ENCODE measurements at regions not wholly inside any gene's neighbourhood (a gene's known extent, or its start where the extent isn't known, plus 50 kb on each side); places are given as distances from the start of the nearest gene placed in this dataset.

DNA sequence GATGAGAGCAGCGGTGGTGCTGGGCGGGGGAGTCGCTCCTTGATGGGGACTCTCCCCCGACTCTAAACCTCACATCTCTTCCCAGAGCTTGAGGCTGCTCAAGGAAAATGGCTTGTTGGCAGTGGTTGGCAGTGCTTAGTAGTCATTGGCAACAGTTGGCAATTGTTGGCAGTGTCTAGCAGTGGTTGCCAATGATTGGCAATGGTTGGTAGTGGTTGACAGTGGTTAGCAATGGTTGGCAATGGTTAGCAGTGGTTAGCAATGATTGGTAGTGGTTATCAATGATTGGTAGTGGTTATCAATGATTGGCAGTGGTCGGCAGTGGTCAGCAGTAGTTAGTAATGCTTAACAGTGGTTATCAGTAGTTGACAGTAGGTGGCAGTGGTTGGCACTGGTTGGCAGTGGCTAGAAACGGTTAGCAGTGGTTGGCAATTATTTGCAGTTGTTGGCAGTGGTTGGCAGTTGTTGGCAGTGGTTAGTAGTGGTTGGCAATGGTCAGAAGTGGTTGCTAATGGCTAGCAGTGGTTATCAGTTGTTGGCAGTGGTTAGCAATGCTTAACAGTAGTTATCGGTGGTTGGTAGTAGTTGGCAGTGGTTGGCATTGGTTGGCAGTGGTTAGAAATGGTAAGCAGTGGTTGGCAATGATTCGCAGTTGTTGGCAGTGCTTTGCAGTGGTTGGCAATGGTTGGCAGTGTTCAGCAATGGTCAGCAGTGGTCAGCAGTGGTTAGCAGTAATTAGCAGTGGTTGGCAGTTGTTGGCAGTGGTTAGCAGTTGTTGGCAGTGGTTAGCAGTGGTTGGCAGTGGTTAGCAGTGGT lies 85.4 kb upstream of the OTOS start:
- Histone ChIP-seq H3K9me3 (ENCODE audit: control insufficient read depth, insufficient read depth, low read length) (0 out of 2 replicates have a peak, but pooled peaks cover 1% of the 10 kb centered on the region), H3K27me3 (ENCODE audit: control insufficient read depth, insufficient read depth, low read length) (no peaks in the 10 kb centered on the region), H3K36me3 (ENCODE audit: control insufficient read depth, insufficient read depth, low read length) (no peaks in the 10 kb centered on the region), H3K4me3 (ENCODE audit: low read length) (no peak overlapping the region), H3K27ac (ENCODE audit: low read length) (no peak overlapping the region), H3K4me1 (ENCODE audit: control insufficient read depth, insufficient read depth, low read length) (no peaks in the 10 kb centered on the region)
- DNase-seq (ENCODE audit: low read depth, low spot score), result no peak
- WGBS (ENCODE audit: insufficient coverage, insufficient read length), result no CpG with 5 or more reads among the region's 8 CpGs

DNA sequence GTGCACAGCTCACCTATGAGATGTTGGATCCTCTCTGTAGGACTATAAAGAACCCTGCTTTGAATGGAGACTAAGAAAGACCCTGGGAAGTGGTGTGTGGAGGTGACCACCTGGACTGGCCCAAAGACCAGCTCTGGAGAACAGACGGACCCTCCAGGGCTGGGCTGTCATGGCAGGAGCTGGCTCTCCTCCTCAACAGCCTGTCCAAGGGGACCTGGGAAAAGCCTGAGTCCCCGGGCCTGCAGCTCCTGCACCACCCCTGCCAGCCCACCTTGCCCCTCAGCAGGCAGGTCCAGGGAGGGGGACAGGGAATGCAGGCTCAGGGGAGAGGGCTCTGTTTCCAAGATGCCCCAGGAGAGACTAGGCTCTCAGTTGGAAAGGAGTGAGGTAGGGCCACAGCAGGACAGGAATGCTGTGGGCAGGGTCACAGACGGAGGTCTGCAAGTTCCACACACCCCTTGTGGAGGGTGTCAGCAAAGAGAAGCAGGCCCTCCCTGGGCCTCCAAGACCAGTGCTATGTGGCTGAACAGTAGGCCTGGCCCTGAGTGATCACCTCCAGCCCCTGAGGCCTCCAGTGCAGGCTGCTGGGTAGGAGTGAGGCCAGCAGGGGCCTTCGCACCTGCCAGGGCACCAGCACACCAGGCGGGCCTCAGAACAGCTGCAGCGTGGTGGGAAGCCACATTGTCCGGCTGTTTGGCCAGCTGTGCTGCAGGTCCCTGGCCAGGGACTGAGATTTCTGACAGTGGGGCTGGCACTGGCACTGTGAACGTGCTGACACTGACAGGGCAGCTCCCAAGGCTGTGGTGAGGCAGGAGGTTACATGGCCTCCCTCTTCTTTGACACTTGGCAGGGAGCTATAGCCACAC lies 86.4 kb upstream of the OTOS start:
- no peak overlapping the region for H3K27ac ChIP-seq (ENCODE audit: low read length)
- no peaks in the 10 kb centered on the region for H3K36me3 ChIP-seq (ENCODE audit: control insufficient read depth, insufficient read depth, low read length)
- no peak for DNase-seq (ENCODE audit: low read depth, low spot score)
- H3K4me3 ChIP-seq (ENCODE audit: low read length), result no peak overlapping the region
- H3K4me1 ChIP-seq (ENCODE audit: control insufficient read depth, insufficient read depth, low read length), result no peaks in the 10 kb centered on the region
- WGBS (ENCODE audit: insufficient coverage, insufficient read length), result no CpG with 5 or more reads among the region's 8 CpGs
- no peaks in the 10 kb centered on the region for H3K27me3 ChIP-seq (ENCODE audit: control insufficient read depth, insufficient read depth, low read length)
- 0 out of 2 replicates have a peak, but pooled peaks cover 1% of the 10 kb centered on the region for H3K9me3 ChIP-seq (ENCODE audit: control insufficient read depth, insufficient read depth, low read length)

- Histone ChIP-seq H3K27me3 (ENCODE audit: control insufficient read depth, insufficient read depth, low read length) (no peaks in the 10 kb centered on the region), H3K36me3 (ENCODE audit: control insufficient read depth, insufficient read depth, low read length) (no peaks in the 10 kb centered on the region), H3K27ac (ENCODE audit: low read length) (no peak overlapping the region), H3K4me1 (ENCODE audit: control insufficient read depth, insufficient read depth, low read length) (no peaks in the 10 kb centered on the region), H3K9me3 (ENCODE audit: control insufficient read depth, insufficient read depth, low read length) (0 out of 2 replicates have a peak, but pooled peaks cover 1% of the 10 kb centered on the region), H3K4me3 (ENCODE audit: low read length) (no peak overlapping the region)
- no CpG with 5 or more reads among the region's 14 CpGs for WGBS (ENCODE audit: insufficient coverage, insufficient read length)
- DNase-seq (ENCODE audit: low read depth, low spot score), result no peak
These were observed 87.3 kb upstream of the OTOS start for GRCh38 chr2:240227538-240228428.

DNA sequence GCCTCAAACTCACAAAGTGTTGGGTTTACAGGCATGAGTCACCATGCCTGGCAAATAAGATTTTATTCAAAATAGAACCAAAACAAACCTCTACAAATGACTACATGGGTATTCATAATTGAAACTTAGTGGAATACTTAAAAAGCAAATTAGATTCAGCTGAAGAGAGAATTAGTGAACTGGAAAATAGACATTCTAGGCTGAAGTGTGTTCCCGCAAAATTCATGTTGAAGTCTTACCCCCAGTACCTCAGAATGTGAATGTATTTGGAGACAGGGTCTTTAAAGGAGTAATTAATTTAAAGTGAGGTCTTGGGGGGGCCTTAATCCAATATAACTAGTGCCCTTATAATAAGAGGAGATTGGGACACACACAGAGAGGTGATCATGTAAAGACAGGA lies 88.5 kb upstream of the OTOS start:
- H3K4me1 ChIP-seq (ENCODE audit: control insufficient read depth, insufficient read depth, low read length), result no peaks in the 10 kb centered on the region
- no peak overlapping the region for H3K27ac ChIP-seq (ENCODE audit: low read length)
- WGBS (ENCODE audit: insufficient coverage, insufficient read length), result no CpG with 5 or more reads among the region's 1 CpG
- H3K9me3 ChIP-seq (ENCODE audit: control insufficient read depth, insufficient read depth, low read length), result 0 out of 2 replicates have a peak, but pooled peaks cover 1% of the 10 kb centered on the region
- DNase-seq (ENCODE audit: low read depth, low spot score), result no peak
- H3K4me3 ChIP-seq (ENCODE audit: low read length), result no peak overlapping the region
- no peaks in the 10 kb centered on the region for H3K36me3 ChIP-seq (ENCODE audit: control insufficient read depth, insufficient read depth, low read length)
- no peaks in the 10 kb centered on the region for H3K27me3 ChIP-seq (ENCODE audit: control insufficient read depth, insufficient read depth, low read length)

- Histone ChIP-seq H3K27me3 (ENCODE audit: control insufficient read depth, insufficient read depth, low read length) (no peaks in the 10 kb centered on the region), H3K4me3 (ENCODE audit: low read length) (no peak overlapping the region)
These were observed 89.3 kb upstream of the OTOS start for GRCh38 chr2:240229603-240230235.

DNA sequence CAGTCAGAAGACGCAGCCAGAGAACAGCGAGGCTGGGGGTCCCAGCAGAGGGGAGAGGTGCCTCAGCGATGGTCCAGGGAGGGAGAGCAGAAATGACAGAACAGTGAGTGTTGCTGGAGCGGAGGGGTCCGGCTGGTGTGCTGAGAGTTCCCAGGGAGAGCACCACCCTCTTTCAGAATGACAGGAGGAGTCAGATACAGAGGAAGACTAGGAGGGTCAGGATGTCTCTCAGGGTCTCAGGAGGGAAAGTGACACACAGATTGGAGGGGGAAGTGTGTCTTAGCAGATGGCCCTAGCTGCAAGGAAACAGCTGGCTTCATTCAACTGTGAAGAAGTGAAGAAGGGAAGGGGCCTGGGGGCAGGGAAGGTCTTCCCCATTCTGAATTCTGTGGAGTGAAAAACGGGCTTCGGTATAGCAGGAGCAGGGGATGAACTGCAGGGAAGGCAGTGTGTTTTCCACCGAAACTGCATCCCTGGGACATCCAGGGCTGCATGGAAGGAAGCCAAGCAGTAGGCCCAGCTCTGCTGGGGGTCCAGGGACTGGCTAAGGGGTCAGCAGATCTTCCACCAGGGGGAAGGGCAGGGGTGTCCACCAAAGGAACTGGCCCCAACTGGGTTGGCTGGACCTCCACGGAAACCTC lies 90.0 kb upstream of the OTOS start:
- Histone ChIP-seq H3K27ac (ENCODE audit: low read length) (no peak overlapping the region), H3K4me1 (ENCODE audit: control insufficient read depth, insufficient read depth, low read length) (no peaks in the 10 kb centered on the region), H3K9me3 (ENCODE audit: control insufficient read depth, insufficient read depth, low read length) (0 out of 2 replicates have a peak, but pooled peaks cover 1% of the 10 kb centered on the region), H3K27me3 (ENCODE audit: control insufficient read depth, insufficient read depth, low read length) (no peaks in the 10 kb centered on the region), H3K4me3 (ENCODE audit: low read length) (no peak overlapping the region), H3K36me3 (ENCODE audit: control insufficient read depth, insufficient read depth, low read length) (no peaks in the 10 kb centered on the region)
- no peak for DNase-seq (ENCODE audit: low read depth, low spot score)
- WGBS (ENCODE audit: insufficient coverage, insufficient read length), result no CpG with 5 or more reads among the region's 9 CpGs

More at GRCh38 chr2:240229603-240230235, 89.3 kb upstream of the OTOS start:
- H3K9me3 ChIP-seq (ENCODE audit: control insufficient read depth, insufficient read depth, low read length), result 0 out of 2 replicates have a peak, but pooled peaks cover 1% of the 10 kb centered on the region
- DNase-seq (ENCODE audit: low read depth, low spot score), result no peak
- no CpG with 5 or more reads among the region's 5 CpGs for WGBS (ENCODE audit: insufficient coverage, insufficient read length)
- H3K4me1 ChIP-seq (ENCODE audit: control insufficient read depth, insufficient read depth, low read length), result no peaks in the 10 kb centered on the region
- H3K36me3 ChIP-seq (ENCODE audit: control insufficient read depth, insufficient read depth, low read length), result no peaks in the 10 kb centered on the region
- H3K27ac ChIP-seq (ENCODE audit: low read length), result no peak overlapping the region

- H3K4me3 ChIP-seq (ENCODE audit: low read length), result no peak overlapping the region
- DNase-seq (ENCODE audit: low read depth, low spot score), result no peak
- H3K27ac ChIP-seq (ENCODE audit: low read length), result no peak overlapping the region
- no peaks in the 10 kb centered on the region for H3K9me3 ChIP-seq (ENCODE audit: control insufficient read depth, insufficient read depth, low read length)
- H3K36me3 ChIP-seq (ENCODE audit: control insufficient read depth, insufficient read depth, low read length), result no peaks in the 10 kb centered on the region
- no CpG with 5 or more reads among the region's 12 CpGs for WGBS (ENCODE audit: insufficient coverage, insufficient read length)
- no peaks in the 10 kb centered on the region for H3K27me3 ChIP-seq (ENCODE audit: control insufficient read depth, insufficient read depth, low read length)
- H3K4me1 ChIP-seq (ENCODE audit: control insufficient read depth, insufficient read depth, low read length), result peaks cover 3% of the 10 kb centered on the region; the same call in 1 of the 2 replicates
These were observed 91.4 kb upstream of the OTOS start for GRCh38 chr2:240231838-240232244.

DNA sequence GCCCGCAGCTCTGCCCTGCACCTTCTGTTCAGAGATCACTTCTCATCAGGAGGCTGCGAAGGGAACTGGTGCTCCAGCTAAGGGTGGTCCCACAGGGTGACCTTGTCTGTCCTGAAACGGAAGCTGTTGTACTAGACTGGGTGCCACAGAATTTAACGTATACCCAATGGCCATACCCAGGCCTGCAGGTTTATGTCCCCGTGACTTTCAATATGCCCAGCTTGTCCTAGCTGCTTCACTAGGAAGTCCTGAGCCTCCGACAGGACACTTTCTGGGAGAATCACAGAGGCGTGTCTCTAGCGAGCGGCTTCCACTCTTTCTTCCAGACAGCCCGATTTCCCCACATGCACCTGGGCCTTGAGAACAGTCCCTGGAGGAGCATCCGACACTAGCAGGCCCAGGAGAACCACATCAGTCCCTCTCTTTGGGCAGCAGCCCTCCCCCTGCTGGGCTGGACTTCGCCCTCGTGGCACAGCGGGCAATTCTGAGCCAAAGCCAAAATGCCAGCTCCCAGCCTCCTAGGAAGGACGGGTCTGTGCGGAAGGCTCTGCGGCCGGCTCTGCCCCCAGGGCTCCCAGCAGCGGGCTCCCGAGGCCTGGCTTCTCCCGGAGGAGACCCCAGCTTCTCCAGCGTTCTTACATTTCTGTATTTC lies 91.9 kb upstream of the OTOS start:
- Histone ChIP-seq H3K27ac (ENCODE audit: low read length) (no peak overlapping the region), H3K4me3 (ENCODE audit: low read length) (no peak overlapping the region), H3K27me3 (ENCODE audit: control insufficient read depth, insufficient read depth, low read length) (no peaks in the 10 kb centered on the region), H3K9me3 (ENCODE audit: control insufficient read depth, insufficient read depth, low read length) (no peaks in the 10 kb centered on the region), H3K36me3 (ENCODE audit: control insufficient read depth, insufficient read depth, low read length) (no peaks in the 10 kb centered on the region), H3K4me1 (ENCODE audit: control insufficient read depth, insufficient read depth, low read length) (peaks cover 3% of the 10 kb centered on the region; the same call in 1 of the 2 replicates)
- WGBS (ENCODE audit: insufficient coverage, insufficient read length), result no CpG with 5 or more reads among the region's 22 CpGs
- no peak for DNase-seq (ENCODE audit: low read depth, low spot score)

All from iPS DF 6.9 (cell line).